GM18867 (cell line): ENCODE measurements at regions not wholly inside any gene's neighbourhood (a gene's known extent, or its start where the extent isn't known, plus 50 kb on each side); places are given as distances from the start of the nearest gene placed in this dataset.
"Not testable (repeated sequence)": the region's sequence is repeated elsewhere in the genome, so short reads cannot be mapped to it uniquely, and the experiment has no call there.

Experiments
- ATAC-seq: cut with Tn5 transposase; IDR thresholded peaks from one replicate; pipeline ENCODE4 v1.9.1; 2021; ENCODE audit warnings: mild to moderate bottlenecking, moderate library complexity; ENCODE audit not compliant: unreplicated experiment

DNA sequence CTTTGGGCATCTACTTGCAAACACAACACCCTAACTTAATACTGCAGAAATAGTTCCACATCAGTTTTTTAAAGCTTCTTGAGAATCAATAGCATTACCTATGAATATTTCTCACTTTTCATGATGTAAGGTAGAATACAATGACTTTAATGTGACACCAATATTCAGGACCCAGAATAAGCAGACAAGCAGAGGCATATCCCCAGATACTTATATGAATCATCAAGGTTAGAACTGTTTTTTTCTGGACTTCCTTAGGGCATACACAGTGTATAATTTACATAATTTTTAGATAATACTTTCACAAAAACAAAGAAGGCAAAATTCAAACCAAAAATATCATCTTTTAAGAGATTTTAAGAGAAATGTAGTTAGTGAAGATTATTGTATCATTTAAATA, 885.8 kb downstream of the FSCB start:
- no peak for ATAC-seq

DNA sequence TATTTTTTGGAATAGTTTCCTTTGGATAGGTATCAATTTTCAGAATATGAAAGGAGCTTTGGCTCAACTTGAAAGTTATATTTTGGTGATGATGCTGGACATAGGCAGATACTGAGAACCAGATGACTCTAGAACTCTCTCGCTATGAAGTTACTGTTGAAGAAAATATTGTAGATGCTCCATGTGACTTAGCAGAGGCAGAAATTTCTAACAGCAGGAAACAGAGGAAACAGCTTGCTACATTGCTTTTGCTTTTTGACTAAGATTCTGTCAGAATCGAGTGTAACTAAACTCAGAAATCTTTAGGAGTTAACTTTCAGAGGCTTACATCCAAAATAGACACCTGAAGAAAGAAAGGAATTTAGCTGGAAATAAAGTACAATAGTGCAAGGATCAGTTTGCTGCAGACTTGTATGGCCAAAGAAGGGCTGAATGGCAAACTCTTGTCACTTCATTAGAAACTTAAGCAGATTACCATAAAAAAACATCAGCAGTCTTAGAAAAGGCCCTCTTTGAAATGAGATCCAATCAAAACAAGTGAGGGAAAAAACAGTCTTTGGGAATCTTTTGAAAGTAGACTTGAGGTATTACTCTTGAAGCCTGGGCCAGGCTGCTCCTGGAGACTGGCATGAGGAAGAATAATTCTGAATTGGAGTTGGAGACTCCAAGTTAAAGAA, 911.8 kb downstream of the FSCB start:
- ATAC-seq: no peak

DNA sequence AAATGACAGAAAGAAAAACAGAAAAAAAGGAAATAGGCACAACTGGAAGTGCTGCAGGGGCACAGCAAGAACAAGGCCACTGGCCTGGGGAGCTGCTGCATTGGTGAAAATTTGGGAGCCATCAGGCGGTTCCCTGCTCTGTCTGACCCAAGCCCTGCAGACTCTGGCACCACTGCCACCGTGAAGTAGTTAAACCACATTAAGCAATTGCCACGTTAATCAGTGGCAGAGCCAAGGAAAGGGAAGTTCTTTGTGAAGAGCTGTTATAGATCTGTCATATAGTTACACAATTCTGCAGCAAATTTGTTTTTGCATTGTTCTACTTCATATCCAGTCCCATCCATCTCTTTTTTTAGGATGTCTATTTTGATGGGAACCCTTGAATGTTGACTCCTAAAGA, 915.3 kb downstream of the FSCB start:
- ATAC-seq: no peak

GRCh38 chr14:43587183-43587582, 919.9 kb downstream of the FSCB start:
- ATAC-seq: no peak

- no peak for ATAC-seq
These were observed 927.4 kb downstream of the FSCB start for GRCh38 chr14:43579671-43580070.

GRCh38 chr14:43568022-43568421, 939.1 kb downstream of the FSCB start:
- ATAC-seq: no peak

DNA sequence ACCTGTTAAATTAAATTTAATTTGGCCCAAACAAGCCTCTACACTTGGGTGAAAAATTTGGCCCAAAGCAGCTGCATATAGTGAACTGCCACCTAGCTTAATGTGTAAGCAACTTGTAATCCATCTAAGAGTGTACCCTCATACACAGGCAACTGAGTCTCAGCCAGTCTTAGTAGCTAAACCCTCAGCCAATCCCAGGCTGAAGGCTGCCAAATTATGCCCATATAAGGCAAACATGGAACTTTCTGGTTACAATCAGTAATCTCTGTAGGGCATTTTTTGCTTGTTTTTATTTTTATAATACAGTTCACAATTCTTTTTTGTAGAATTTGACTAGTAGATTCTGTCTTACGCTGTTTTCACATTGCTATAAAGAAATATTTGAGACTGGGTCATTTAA, 958.7 kb downstream of the FSCB start:
- no peak for ATAC-seq

GRCh38 chr14:43547596-43547995, 959.5 kb downstream of the FSCB start:
- ATAC-seq: not testable (repeated sequence)

GRCh38 chr14:43541356-43541755, 965.7 kb downstream of the FSCB start:
- ATAC-seq: no peak

- ATAC-seq: no peak
These were observed 966.1 kb downstream of the FSCB start for GRCh38 chr14:43540948-43541347.

DNA sequence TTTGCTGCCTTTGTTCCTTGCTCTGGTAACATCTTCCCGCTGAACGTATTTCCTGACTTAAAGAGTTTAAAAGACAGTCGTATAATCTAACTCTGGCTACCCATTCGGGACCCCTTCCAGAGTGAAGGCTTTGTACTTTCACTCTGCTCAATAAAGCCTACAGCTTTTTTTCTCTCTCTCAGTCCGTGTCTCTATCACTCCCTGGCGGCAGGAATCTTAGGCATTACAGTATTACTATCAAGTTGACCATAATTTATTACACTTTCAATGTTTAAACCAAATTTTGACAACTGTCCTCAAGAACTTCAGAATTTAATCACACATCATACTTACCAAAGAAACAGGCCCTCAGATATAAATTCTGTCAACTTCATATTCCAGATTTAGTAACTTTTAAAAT, 967.9 kb downstream of the FSCB start:
- ATAC-seq: no peak

DNA sequence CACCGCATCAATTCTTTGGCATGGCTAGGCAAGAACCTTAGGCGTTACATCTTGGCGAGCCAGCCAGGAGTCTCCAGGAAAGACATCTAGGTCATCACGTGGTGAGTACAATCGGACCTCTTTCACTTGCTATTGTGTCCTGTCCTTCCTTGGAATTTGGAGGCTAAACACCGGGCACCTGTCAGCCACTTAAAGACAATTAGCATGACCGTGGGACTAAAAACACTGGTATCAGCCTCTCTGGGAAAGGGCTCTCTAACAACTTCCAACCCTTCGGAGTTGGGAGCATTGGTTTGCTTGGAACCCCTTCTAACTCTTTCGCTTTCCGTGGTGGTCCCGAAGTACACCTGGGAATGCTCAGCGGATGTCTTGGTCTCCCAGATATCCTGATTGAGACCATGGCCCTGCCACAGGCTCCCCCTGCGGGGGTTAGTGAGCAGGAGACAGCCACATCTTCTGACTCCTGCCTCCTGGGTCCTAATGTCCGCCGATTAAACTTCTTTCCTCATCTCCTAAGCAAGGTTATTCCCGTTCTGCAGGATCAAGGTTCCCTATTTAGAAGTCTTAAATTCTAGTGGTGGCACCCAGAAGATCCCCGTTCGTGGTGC, 971.7 kb downstream of the FSCB start:
- ATAC-seq: no peak

- no peak for ATAC-seq
These were observed 974.2 kb downstream of the FSCB start for GRCh38 chr14:43532825-43533416.

DNA sequence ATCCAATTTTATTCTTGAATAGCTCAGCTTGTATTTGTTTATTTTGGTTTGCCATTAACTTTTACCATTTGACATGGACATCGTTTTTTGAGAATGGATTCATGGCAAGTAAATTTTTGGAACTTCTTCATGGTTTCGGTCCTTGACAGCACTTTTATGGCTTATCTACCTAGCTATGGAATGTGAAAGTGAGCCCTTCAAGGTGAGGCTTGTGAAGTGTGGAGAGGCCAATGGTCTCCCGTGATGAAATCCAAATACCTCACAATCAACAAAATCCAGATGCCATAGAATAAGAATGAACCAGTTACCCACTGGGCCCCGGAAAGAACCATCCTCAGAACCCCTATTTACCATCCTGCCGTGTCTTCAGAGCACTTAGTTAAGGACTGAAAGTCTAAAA, 978.8 kb downstream of the FSCB start:
- no peak for ATAC-seq

GRCh38 chr14:43525658-43526057, 981.4 kb downstream of the FSCB start:
- no peak for ATAC-seq

GRCh38 chr14:43522901-43523300, 984.2 kb downstream of the FSCB start:
- no peak for ATAC-seq

GRCh38 chr14:43522191-43522590, 984.9 kb downstream of the FSCB start:
- no peak for ATAC-seq

DNA sequence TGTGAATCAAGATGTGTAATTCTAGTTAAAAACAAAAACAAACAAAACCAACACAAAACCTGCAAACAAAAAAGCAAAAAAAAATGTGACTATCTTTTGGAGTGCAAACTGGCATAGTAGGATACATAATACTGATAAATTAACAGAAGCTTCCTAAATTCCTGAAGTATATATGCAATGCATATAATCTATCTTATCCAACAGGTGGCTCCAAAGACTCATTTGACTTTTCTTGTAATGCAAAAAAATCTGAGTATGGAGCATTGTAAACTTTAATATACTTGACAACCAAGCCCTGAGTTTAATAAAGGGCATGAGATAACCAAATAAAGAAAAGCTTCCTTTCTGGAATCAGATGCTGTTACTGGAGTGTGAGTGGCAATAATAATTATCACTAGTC, 1003.6 kb downstream of the FSCB start:
- ATAC-seq: no peak

DNA sequence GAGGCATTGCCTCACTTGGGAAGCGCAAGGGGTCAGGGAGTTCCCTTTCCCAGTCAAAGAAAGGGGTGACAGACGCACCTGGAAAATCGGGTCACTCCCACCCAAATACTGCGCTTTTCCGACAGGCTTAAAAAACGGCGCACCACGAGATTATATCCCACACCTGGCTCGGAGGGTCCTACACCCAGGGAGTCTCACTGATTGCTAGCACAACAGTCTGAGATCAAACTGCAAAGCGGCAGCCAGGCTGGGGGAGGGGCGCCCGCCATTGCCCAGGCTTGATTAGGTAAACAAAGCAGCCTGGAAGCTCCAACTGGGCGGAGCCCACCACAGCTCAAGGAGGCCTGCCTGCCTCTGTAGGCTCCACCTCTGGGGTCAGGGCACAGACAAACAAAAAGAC, 1014.7 kb downstream of the FSCB start:
- not testable (repeated sequence) for ATAC-seq

GRCh38 chr14:43483415-43483814, 1023.7 kb downstream of the FSCB start:
- ATAC-seq: no peak

- no peak for ATAC-seq
These were observed 1025.2 kb downstream of the FSCB start for GRCh38 chr14:43481864-43482263.

DNA sequence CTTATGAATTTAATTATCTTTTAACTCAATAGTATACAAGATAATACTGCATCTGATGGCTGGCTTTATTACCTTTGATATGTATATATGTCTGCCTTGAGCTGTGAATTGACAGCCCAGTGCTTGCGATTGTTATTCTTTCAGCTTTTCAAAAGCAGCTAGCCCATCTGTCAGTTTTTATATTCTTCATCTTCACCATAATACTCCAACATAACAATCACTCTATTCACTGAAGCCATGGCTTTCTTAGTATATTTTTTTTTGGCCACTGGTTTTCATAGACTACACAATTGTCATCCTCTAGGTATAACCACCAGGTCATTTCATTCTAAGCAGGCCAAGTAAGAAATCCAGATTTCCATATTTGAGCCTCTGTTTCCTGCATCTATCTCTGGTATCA, 1026.1 kb downstream of the FSCB start:
- ATAC-seq: no peak
